ENCODE measurements at regions not wholly inside any gene's neighbourhood (a gene's known extent, or its start where the extent isn't known, plus 50 kb on each side); places are given as distances from the start of the nearest gene placed in this dataset.

GRCh38 chr9:134554373-134555093 lies 87.1 kb upstream of the COL5A1 start:
- TF ChIP-seq EZH2 (IDR thresholded peaks at IDR 0.05) (no peak), CTCF (IDR thresholded peaks at IDR 0.05) (no peak)
